Endothelial cell of umbilical vein (primary cell): ENCODE measurements at regions not wholly inside any gene's neighbourhood (a gene's known extent, or its start where the extent isn't known, plus 50 kb on each side); places are given as distances from the start of the nearest gene placed in this dataset.

ENCODE experiments used
- BruUV-seq: library from RNA; stranded (reverse); fragments of 400-500 nt; replicated peaks from 2 replicates; lab custom pipeline; 2021; lab: Mats Ljungman, UMichigan
- CTCF ChIA-PET: fragments of 300-600, 350-600 bp; sonication (Branson Sonifier 250); formaldehyde crosslinking; loops from one replicate; lab custom pipeline; 2021; ENCODE audit warnings: antibody characterized with exemption, inconsistent platforms; lab: Charles Lee
- POLR2A ChIA-PET: fragments of 300-600, 350-600 bp; sonication (Branson Sonifier 250); formaldehyde crosslinking; loops from one replicate; lab custom pipeline; 2021; ENCODE audit warnings: antibody characterized with exemption, inconsistent platforms; lab: Charles Lee
- DNase-seq: peaks from one replicate; pipeline ENCODE4 v3.0.0-alpha.2; 2011; ENCODE audit warnings: low read depth, low spot score
- FAIRE-seq: peaks from 2 replicates; lab custom pipeline; 2011; peaks lifted over from hg19 to GRCh38; lab: Jason Lieb, UNC
- H2AFZ ChIP-seq: 2 replicates; pipeline ENCODE4 v1.6.0; 2012; ENCODE audit warnings: low read depth, low read length, control low read depth, inconsistent platforms
- H3K27ac ChIP-seq: 2 replicates; pipeline ENCODE4 v1.5.1; 2011; ENCODE audit warnings: low read depth, mild to moderate bottlenecking, control low read depth, low read length, moderate library complexity; ENCODE audit not compliant: insufficient read depth
- H3K27me3 ChIP-seq, 2 experiments: 2 replicates each; pipeline versions ENCODE4 v1.6.0 to v1.6.1; 2011; ENCODE audit warnings: low read length in 2 of 2, mixed read lengths in 1 of 2; ENCODE audit not compliant: control insufficient read depth in 2 of 2, insufficient read depth in 2 of 2
- H3K36me3 ChIP-seq, 2 experiments: 2 replicates in 1 of 2; 3 replicates in 1 of 2; pipeline ENCODE4 v1.5.1; 2011; ENCODE audit warnings: low read length in 2 of 2, mild to moderate bottlenecking in 1 of 2, moderate library complexity in 1 of 2; ENCODE audit not compliant: control insufficient read depth in 2 of 2, insufficient read depth in 2 of 2; ENCODE audit errors: extremely low read depth in 1 of 2
- H3K4me1 ChIP-seq: 3 replicates; pipeline ENCODE4 v1.5.1; 2011; ENCODE audit warnings: mild to moderate bottlenecking, low read length; ENCODE audit not compliant: control insufficient read depth, insufficient read depth; ENCODE audit errors: extremely low read depth
- H3K4me2 ChIP-seq: 2 replicates; pipeline ENCODE4 v1.6.1; 2011; ENCODE audit warnings: low read length, control low read depth, mixed read lengths; ENCODE audit not compliant: insufficient read depth
- H3K4me3 ChIP-seq, 3 experiments: fragments of 200-600 bp in 1 of 3; sonication (generic), shearing (Covaris generic) in 1 of 3; replicated peaks in 1 of 3; 2 replicates each; pipeline ENCODE4 v1.5.1; 2011 to 2016; ENCODE audit warnings: control low read depth in 3 of 3, low read length in 3 of 3, mild to moderate bottlenecking in 2 of 3, inconsistent platforms in 1 of 3, low read depth in 1 of 3, moderate library complexity in 1 of 3; ENCODE audit not compliant: insufficient read depth in 1 of 3
- H3K79me2 ChIP-seq: 2 replicates; pipeline ENCODE4 v1.6.0; 2012; ENCODE audit warnings: low read length, inconsistent platforms; ENCODE audit not compliant: control insufficient read depth, insufficient read depth
- H3K9ac ChIP-seq: replicated peaks from 2 replicates; pipeline ENCODE3; 2011; ENCODE audit warnings: low read length, control low read depth; ENCODE audit not compliant: insufficient read depth; ENCODE audit errors: extremely low read depth
- H3K9me1 ChIP-seq: replicated peaks from 3 replicates; pipeline ENCODE4 v1.6.0; 2011; ENCODE audit warnings: mild to moderate bottlenecking, low read length; ENCODE audit not compliant: control insufficient read depth, insufficient read depth; ENCODE audit errors: extremely low read depth
- H3K9me3 ChIP-seq: replicated peaks from 2 replicates; pipeline ENCODE4 v1.5.1; 2012; ENCODE audit warnings: low read length, inconsistent platforms; ENCODE audit not compliant: control insufficient read depth, insufficient read depth
- H4K20me1 ChIP-seq: replicated peaks from 2 replicates; pipeline ENCODE3; 2011; ENCODE audit warnings: mild to moderate bottlenecking, low read length; ENCODE audit not compliant: control insufficient read depth, insufficient read depth; ENCODE audit errors: extremely low read depth
- CTCF ChIP-seq, 2 donors: IDR thresholded peaks; 1 replicate in 1 of 2; 2 replicates in 1 of 2; pipeline ENCODE4 v1.5.1; 2011; ENCODE audit warnings: low read length in 2 of 2, mild to moderate bottlenecking in 2 of 2, moderate library complexity in 2 of 2, control low read depth in 1 of 2, inconsistent platforms in 1 of 2, low read depth in 1 of 2; ENCODE audit not compliant: insufficient read depth in 1 of 2; ENCODE audit errors: extremely low read depth in 1 of 2
- EZH2 ChIP-seq: IDR thresholded peaks from 2 replicates; pipeline ENCODE4 v1.6.1; 2012; ENCODE audit warnings: borderline replicate concordance, low read depth, mild to moderate bottlenecking, moderate library complexity, low read length, inconsistent platforms; ENCODE audit not compliant: severe bottlenecking
- FOS ChIP-seq: IDR thresholded peaks from 2 replicates; pipeline ENCODE4 v1.6.1; 2011; ENCODE audit warnings: mild to moderate bottlenecking, low read length, moderate library complexity, borderline replicate concordance; ENCODE audit not compliant: insufficient read depth
- GATA2 ChIP-seq: IDR thresholded peaks from 2 replicates; pipeline ENCODE4 v1.7.0; 2011; ENCODE audit warnings: low read depth, mild to moderate bottlenecking, moderate library complexity, mixed read lengths, low read length; ENCODE audit not compliant: insufficient read length, insufficient read depth
- JUN ChIP-seq: IDR thresholded peaks from 2 replicates; pipeline ENCODE4 v1.6.1; 2011; ENCODE audit warnings: borderline replicate concordance, low read depth; ENCODE audit not compliant: insufficient read length, insufficient read depth
- MAX ChIP-seq: IDR thresholded peaks from 2 replicates; pipeline ENCODE4 v1.6.1; 2011; ENCODE audit not compliant: insufficient read depth, insufficient read length
- MYC ChIP-seq: IDR thresholded peaks from one replicate; pipeline ENCODE4 v1.6.1; 2011; ENCODE audit warnings: mild to moderate bottlenecking, low read depth, low read length
- POLR2A ChIP-seq: IDR thresholded peaks from 2 replicates; pipeline ENCODE4 v1.6.1; 2012; ENCODE audit warnings: low read depth, mild to moderate bottlenecking, control low read depth, low read length
- POLR2AphosphoS5 ChIP-seq: IDR thresholded peaks from 2 replicates; pipeline ENCODE4 v1.6.1; 2012; ENCODE audit warnings: low read depth, mild to moderate bottlenecking, control low read depth, low read length, moderate library complexity; ENCODE audit not compliant: insufficient read depth
- dilution Hi-C: fragments of 300-500 bp; cut with MboI; formaldehyde crosslinking; loops from one replicate; pipeline ENCODE4 v1.15.0; 2019; ENCODE audit warnings: low sequenced_read_pairs; ENCODE audit not compliant: extremely low pct_ligation_motif_present
- intact Hi-C: fragments of 100-400 bp; cut with micrococcal nuclease; formaldehyde crosslinking; loops from one replicate; pipeline ENCODE4 v1.10.0; 2022

GRCh38 chr1:47616036-47616435 lies 178.2 kb downstream of the FOXD2 start:
- Histone ChIP-seq H3K4me1 (no peaks in the 10 kb centered on the region), H3K9me3 (no peaks in the 10 kb centered on the region), H3K4me2 (no peak overlapping the region), H3K79me2 (no peaks in the 10 kb centered on the region), H3K9me1 (no peaks in the 10 kb centered on the region), H4K20me1 (no peaks in the 10 kb centered on the region), H3K9ac (no peak overlapping the region), H3K27me3 (no peaks in the 10 kb centered on the region), H3K27ac (no peak overlapping the region), H3K36me3 (no peaks in the 10 kb centered on the region), H2AFZ (no peak overlapping the region), H3K4me3 (no peak overlapping the region)
- ChIA-PET CTCF (interaction anchor here (1.2 kb wide), 1 partner anchor 110 kb away, joined by 3 read pairs; no protein-coding TSS in a partner anchor), POLR2A (no interaction called here)
- dilution Hi-C loops: no loop called here
- TF ChIP-seq JUN: no peak
- no peak for TF ChIP-seq POLR2A
- TF ChIP-seq EZH2: no peak
- TF ChIP-seq CTCF (IDR thresholded peaks at IDR 0.05; ENCODE audit: extremely low read depth in 1 of 2, insufficient read depth in 1 of 2, low read depth in 1 of 2, low read length in 2 of 2): no peak
- no peak for TF ChIP-seq GATA2
- TF ChIP-seq FOS: no peak
- no peak for TF ChIP-seq POLR2AphosphoS5
- TF ChIP-seq MYC: no peak
- no peak for TF ChIP-seq MAX
- BruUV-seq: no TSS peak
- DNase-seq: no peak
- intact Hi-C loops: no loop called here
- FAIRE-seq: no peak
